GM12875 (cell line): ENCODE measurements at regions not wholly inside any gene's neighbourhood (a gene's known extent, or its start where the extent isn't known, plus 50 kb on each side); places are given as distances from the start of the nearest gene placed in this dataset.

Experiments used
- H3K4me3 ChIP-seq: one replicate; pipeline ENCODE4 v1.5.1; 2011; ENCODE audit warnings: low read depth, low read length, control low read depth
- CTCF ChIP-seq: IDR thresholded peaks from 2 replicates; pipeline ENCODE4 v1.5.1; 2011; ENCODE audit warnings: low read depth, mild to moderate bottlenecking, control low read depth, inconsistent platforms, low read length, moderate library complexity, borderline replicate concordance; ENCODE audit not compliant: insufficient read depth

GRCh38 chr11:127612607-127613006, 612.0 kb upstream of the KIRREL3 start:
- no peak for TF ChIP-seq CTCF

GRCh38 chr11:127609025-127609773, 608.6 kb upstream of the KIRREL3 start:
- H3K4me3 ChIP-seq: no peak overlapping the region

More at GRCh38 chr11:127612607-127613006, 612.0 kb upstream of the KIRREL3 start:
- H3K4me3 ChIP-seq: no peak overlapping the region

DNA sequence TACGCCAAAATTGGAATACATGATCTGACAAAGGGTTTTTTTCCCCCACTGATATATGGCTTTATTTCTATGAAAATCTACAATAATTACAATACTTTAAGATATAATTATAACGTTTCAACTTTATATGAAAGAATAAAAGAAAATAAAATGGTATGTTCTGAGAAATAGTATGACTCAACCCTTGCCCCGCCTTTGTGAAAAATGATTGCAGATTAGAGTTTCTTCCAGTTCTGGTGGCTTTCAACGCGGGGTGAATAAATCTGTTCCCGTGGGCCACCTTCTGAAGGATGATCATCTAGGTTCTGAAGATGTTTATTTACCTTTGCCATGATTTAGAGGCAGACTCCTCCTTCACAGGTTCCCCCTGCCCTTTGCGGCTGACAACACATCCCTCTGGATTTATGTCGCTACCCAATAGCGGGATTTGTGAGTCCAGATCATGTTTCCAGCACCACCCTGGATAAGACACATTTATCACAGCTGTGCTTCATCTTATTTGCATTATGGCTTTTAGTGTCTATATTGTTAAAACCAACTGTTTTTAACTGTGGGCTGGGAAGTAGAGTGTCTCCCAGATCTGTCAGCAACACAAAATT, 607.0 kb upstream of the KIRREL3 start:
- H3K4me3 ChIP-seq: no peak overlapping the region
- no peak for TF ChIP-seq CTCF

More at GRCh38 chr11:127609025-127609773, 608.6 kb upstream of the KIRREL3 start:
- no peak for TF ChIP-seq CTCF

DNA sequence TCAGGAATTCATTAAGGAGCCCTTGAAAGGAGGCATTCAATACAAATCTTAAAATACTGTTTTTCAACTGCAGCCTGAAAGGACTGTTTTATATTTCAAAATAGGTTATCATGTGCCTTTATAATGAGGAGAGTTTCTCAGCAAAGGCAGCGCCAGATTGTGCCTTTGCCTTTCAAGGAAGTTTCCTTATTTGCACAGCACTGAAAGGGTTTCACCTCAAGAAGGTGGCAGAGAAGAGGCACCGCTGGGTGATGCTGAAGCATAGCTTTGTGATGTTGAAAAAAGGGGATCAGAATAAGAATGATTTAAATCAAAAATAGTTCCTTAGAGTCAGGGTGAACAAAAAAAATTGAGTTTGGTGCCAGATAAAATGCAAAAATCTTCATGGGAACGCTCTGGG, 601.0 kb upstream of the KIRREL3 start:
- no peak overlapping the region for H3K4me3 ChIP-seq
- no peak for TF ChIP-seq CTCF

- no peak overlapping the region for H3K4me3 ChIP-seq
- TF ChIP-seq CTCF: no peak
Observed at GRCh38 chr11:127600674-127601073, 600.1 kb upstream of the KIRREL3 start.

GRCh38 chr11:127598476-127598875, 597.9 kb upstream of the KIRREL3 start:
- TF ChIP-seq CTCF: no peak
- no peak overlapping the region for H3K4me3 ChIP-seq

DNA sequence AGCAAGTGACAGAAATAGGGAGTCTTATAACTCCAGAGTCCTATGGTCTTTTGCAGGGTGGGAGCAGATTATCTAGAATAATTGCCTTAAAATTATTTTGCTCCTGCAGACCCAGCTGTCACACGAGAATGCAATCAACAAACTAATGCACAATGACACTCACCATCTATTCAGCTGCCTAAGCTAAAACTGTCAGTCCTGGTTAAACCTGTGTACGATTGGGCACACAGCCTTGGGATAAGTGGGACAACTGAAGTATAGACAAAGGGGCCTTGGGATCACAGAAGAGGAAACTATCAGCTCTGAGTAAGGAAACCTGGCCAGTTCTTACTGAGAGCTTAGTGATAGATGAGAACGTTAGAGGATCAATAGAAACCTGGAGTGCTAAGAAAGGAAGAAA, 595.9 kb upstream of the KIRREL3 start:
- no peak for TF ChIP-seq CTCF
- H3K4me3 ChIP-seq: no peak overlapping the region
